MM.1S (cell line): ENCODE measurements at regions not wholly inside any gene's neighbourhood (a gene's known extent, or its start where the extent isn't known, plus 50 kb on each side); places are given as distances from the start of the nearest gene placed in this dataset.

Experiments
- DNase-seq: peaks from one replicate; pipeline ENCODE4 v3.0.0-alpha.2; 2015
- H2AFZ ChIP-seq: fragments of 300-600 bp; sonication (generic); 2 replicates; pipeline ENCODE4 v1.6.0; 2016; ENCODE audit warnings: antibody characterized with exemption, low read length
- H3F3A ChIP-seq: fragments of 300-600 bp; sonication (generic); 2 replicates; pipeline ENCODE4 v1.6.1; 2016; ENCODE audit warnings: mild to moderate bottlenecking, antibody characterized with exemption, low read length, moderate library complexity, mixed read lengths; ENCODE audit not compliant: insufficient read depth
- H3K27ac ChIP-seq: fragments of 300-600 bp; sonication (generic); 2 replicates; pipeline ENCODE4 v1.5.1; 2016; ENCODE audit warnings: mild to moderate bottlenecking, low read length
- H3K27me3 ChIP-seq: fragments of 300-600 bp; sonication (generic); replicated peaks from 2 replicates; pipeline ENCODE4 v1.6.0; 2016; ENCODE audit warnings: low read length; ENCODE audit not compliant: insufficient read depth
- H3K36me3 ChIP-seq: fragments of 300-600 bp; sonication (generic); replicated peaks from 2 replicates; pipeline ENCODE4 v1.6.1; 2016; ENCODE audit warnings: mild to moderate bottlenecking, low read length, mixed read lengths; ENCODE audit not compliant: insufficient read depth
- H3K4me1 ChIP-seq: fragments of 300-600 bp; sonication (generic); 2 replicates; pipeline ENCODE4 v1.6.1; 2016; ENCODE audit warnings: low read length, mixed read lengths
- H3K4me2 ChIP-seq: fragments of 300-600 bp; sonication (generic); 2 replicates; pipeline ENCODE4 v1.6.0; 2016; ENCODE audit warnings: low read depth, low read length
- H3K4me3 ChIP-seq: fragments of 300-600 bp; sonication (generic); 2 replicates; pipeline ENCODE4 v1.5.1; 2016; ENCODE audit warnings: low read length, mixed read lengths
- H3K79me2 ChIP-seq: fragments of 300-600 bp; sonication (generic); 2 replicates; pipeline ENCODE4 v1.6.1; 2016; ENCODE audit warnings: mixed run types, low read length, mixed read lengths
- H3K9ac ChIP-seq: fragments of 300-600 bp; sonication (generic); 2 replicates; pipeline ENCODE4 v1.6.1; 2016; ENCODE audit warnings: low read length, mixed read lengths
- H3K9me2 ChIP-seq: fragments of 300-600 bp; sonication (generic); replicated peaks from 2 replicates; pipeline ENCODE4 v1.6.1; 2016; ENCODE audit warnings: mild to moderate bottlenecking, low read length, mixed read lengths; ENCODE audit not compliant: insufficient read depth
- H3K9me3 ChIP-seq: fragments of 300-600 bp; sonication (generic); replicated peaks from 2 replicates; pipeline ENCODE4 v1.6.1; 2016; ENCODE audit warnings: mild to moderate bottlenecking, low read length, mixed read lengths; ENCODE audit not compliant: insufficient read depth
- H4K20me1 ChIP-seq: fragments of 300-600 bp; sonication (generic); 2 replicates; pipeline ENCODE4 v1.6.1; 2016; ENCODE audit warnings: mild to moderate bottlenecking, low read length, moderate library complexity, mixed read lengths; ENCODE audit not compliant: insufficient read depth
- EZH2 ChIP-seq: fragments of 300-600 bp; sonication (generic); optimal IDR thresholded peaks from 2 replicates; pipeline ENCODE3; 2017; ENCODE audit warnings: low read depth, mild to moderate bottlenecking, antibody characterized with exemption, low read length, mixed read lengths
- EZH2phosphoT487 ChIP-seq: fragments of 300-600 bp; sonication (generic); IDR thresholded peaks from 2 replicates; pipeline ENCODE4 v1.6.1; 2018; ENCODE audit warnings: antibody characterized with exemption, low read length
- TF ChIP-seq, protein P1 (sequence below): fragments of 300-600 bp; sonication (generic); IDR thresholded peaks from 2 replicates; pipeline ENCODE4 v1.5.1; 2016; ENCODE audit warnings: antibody characterized with exemption, low read length, mixed read lengths

DNA sequence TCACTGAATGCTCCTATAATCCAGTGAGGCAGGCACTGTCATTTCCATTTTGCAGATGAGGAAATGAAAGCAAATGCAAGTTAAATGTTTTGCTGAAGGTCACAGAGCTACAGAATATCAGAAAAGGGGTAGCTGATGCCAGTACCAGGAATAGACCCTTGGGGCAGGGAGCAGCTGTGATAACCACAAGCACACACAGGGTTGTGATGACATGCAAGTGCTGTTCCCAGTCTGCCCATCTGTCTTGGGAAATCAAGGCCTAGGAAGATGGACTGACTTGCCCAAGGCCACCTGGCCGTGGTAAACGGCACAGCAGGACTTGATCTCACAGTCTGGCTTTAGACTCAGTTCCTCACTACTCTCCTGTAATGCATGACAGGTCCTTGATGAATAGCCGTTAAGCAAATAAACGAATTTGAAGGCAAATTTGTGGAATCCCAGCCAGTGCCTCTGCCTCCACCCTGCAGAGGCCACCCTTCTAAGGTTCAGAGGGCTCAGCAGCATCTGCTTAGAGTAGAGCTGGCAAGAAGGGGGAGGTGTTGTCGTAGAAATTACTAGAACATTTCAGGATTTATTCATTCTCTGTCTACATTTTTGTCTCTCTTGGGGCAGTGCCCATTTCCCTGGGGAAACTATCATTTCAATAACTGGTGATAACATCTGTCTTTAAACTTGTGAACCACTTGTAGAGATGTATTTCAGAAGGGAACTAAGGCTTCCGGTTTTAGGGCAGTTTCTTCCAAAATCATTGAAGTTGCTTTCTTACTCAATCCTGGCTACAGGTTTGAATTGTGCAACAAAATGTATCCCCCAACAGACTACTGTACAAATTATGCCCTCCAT, 53.2 kb upstream of the MRPS6 start:
- Histone ChIP-seq H3K9me3 (no peaks in the 10 kb centered on the region), H3K79me2 (no peaks in the 10 kb centered on the region), H3K9me2 (no peaks in the 10 kb centered on the region), H2AFZ (peak overlapping the region; percentile 65), H3K4me2 (peak overlapping the region; percentile 70), H4K20me1 (no peaks in the 10 kb centered on the region), H3K4me3 (0 out of 2 replicates have a peak overlapping the region, but pooled peaks have one; percentile 0), H3K4me1 (peaks cover 32% of the 10 kb centered on the region), H3K36me3 (no peaks in the 10 kb centered on the region), H3K9ac (no peak overlapping the region; the same call in 1 of the 2 replicates), H3F3A (peaks cover 31% of the 10 kb centered on the region), H3K27ac (peak overlapping the region; percentile 57; the same call in 1 of the 2 replicates), H3K27me3 (no peaks in the 10 kb centered on the region)
- DNase-seq = peak; percentile 61
- TF ChIP-seq EZH2 (no peak), EZH2phosphoT487 (no peak)
- TF ChIP-seq, protein P1, sequence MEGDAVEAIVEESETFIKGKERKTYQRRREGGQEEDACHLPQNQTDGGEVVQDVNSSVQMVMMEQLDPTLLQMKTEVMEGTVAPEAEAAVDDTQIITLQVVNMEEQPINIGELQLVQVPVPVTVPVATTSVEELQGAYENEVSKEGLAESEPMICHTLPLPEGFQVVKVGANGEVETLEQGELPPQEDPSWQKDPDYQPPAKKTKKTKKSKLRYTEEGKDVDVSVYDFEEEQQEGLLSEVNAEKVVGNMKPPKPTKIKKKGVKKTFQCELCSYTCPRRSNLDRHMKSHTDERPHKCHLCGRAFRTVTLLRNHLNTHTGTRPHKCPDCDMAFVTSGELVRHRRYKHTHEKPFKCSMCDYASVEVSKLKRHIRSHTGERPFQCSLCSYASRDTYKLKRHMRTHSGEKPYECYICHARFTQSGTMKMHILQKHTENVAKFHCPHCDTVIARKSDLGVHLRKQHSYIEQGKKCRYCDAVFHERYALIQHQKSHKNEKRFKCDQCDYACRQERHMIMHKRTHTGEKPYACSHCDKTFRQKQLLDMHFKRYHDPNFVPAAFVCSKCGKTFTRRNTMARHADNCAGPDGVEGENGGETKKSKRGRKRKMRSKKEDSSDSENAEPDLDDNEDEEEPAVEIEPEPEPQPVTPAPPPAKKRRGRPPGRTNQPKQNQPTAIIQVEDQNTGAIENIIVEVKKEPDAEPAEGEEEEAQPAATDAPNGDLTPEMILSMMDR = peak; percentile 43

DNA sequence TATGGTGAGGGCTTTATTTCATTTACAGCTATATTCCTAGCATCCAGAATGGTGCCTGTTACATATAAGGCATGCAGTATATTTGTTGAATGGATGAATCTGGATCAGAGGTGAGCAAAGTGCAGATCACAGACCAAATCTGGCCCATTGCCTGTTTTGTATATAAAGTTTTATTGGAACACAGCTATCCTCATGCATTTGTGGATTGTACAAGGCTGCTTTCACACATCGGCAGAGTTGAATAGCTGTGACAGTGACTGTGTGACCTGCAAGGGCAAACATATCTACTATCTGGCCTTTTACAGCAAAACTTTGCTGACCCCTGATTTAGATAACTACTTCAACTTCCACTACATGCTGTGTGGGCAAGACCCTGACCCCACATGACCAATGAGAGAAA, 54.0 kb upstream of the MRPS6 start:
- Histone ChIP-seq H4K20me1 (no peaks in the 10 kb centered on the region), H3K9ac (no peak overlapping the region; the same call in 1 of the 2 replicates), H3F3A (peaks cover 31% of the 10 kb centered on the region), H3K9me2 (no peaks in the 10 kb centered on the region), H3K9me3 (no peaks in the 10 kb centered on the region), H3K4me1 (peaks cover 32% of the 10 kb centered on the region), H2AFZ (peak overlapping the region; percentile 65), H3K4me3 (no peak overlapping the region), H3K27ac (peak overlapping the region; percentile 57; the same call in 1 of the 2 replicates), H3K27me3 (no peaks in the 10 kb centered on the region), H3K36me3 (no peaks in the 10 kb centered on the region), H3K79me2 (no peaks in the 10 kb centered on the region), H3K4me2 (peak overlapping the region; percentile 70)
- TF ChIP-seq, protein P1 = no peak
- DNase-seq = no peak

DNA sequence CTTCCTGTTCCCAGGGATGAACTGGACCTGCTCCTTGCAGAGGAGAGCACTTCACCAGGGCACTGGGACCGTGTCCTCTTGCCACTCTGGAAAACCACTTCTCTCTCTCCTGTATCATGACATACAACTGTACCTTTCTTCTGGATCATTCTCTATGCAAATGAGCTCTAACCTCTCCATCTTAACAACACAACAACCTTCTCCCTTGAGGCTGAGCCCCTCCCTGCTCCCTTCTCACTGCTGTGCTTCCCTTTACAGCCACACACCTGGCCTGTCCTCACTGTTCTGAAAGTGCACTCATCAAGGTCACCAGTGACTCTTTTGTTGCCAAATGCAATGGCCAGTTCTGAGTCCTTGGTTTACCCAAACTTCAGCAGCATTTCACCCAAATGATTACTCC, 54.5 kb upstream of the MRPS6 start:
- DNase-seq = peak; percentile 63
- TF ChIP-seq, protein P1 = no peak
- TF ChIP-seq EZH2 (no peak), EZH2phosphoT487 (no peak)

More for the DNA sequence above, 54.5 kb upstream of the MRPS6 start:
- Histone ChIP-seq H3F3A (peaks cover 31% of the 10 kb centered on the region), H3K79me2 (no peaks in the 10 kb centered on the region), H2AFZ (peak overlapping the region; percentile 65), H4K20me1 (no peaks in the 10 kb centered on the region), H3K36me3 (no peaks in the 10 kb centered on the region), H3K4me3 (peak overlapping the region; percentile 14; the same call in 1 of the 2 replicates), H3K27ac (peak overlapping the region; percentile 57), H3K4me2 (peak overlapping the region; percentile 70), H3K4me1 (peaks cover 32% of the 10 kb centered on the region), H3K9ac (peak overlapping the region; percentile 19; the same call in 1 of the 2 replicates), H3K9me2 (no peaks in the 10 kb centered on the region), H3K27me3 (no peaks in the 10 kb centered on the region), H3K9me3 (no peaks in the 10 kb centered on the region)
